Limb (tissue), 2 donors: ENCODE measurements at regions not wholly inside any gene's neighbourhood (a gene's known extent, or its start where the extent isn't known, plus 50 kb on each side); places are given as distances from the start of the nearest gene placed in this dataset.
"Not testable (repeated sequence)": the region's sequence is repeated elsewhere in the genome, so short reads cannot be mapped to it uniquely, and the experiment has no call there.

Experiments
- DNase-seq, 2 donors: peaks; one replicate each; pipeline ENCODE4 v3.0.0-alpha.2; 2016; ENCODE audit errors: extremely low spot score in 2 of 2

GRCh38 chr11:26896719-26897118 lies 97.2 kb upstream of the FIBIN start:
- no peak for DNase-seq

- DNase-seq: no peak
Observed at GRCh38 chr11:26898799-26899198, 95.1 kb upstream of the FIBIN start.

GRCh38 chr11:26901162-26901561 lies 92.8 kb upstream of the FIBIN start:
- DNase-seq: peak; percentile 75 to 86

GRCh38 chr11:26904132-26904531 lies 89.8 kb upstream of the FIBIN start:
- DNase-seq: no peak

GRCh38 chr11:26904801-26905200 lies 89.1 kb upstream of the FIBIN start:
- DNase-seq: no peak

DNA sequence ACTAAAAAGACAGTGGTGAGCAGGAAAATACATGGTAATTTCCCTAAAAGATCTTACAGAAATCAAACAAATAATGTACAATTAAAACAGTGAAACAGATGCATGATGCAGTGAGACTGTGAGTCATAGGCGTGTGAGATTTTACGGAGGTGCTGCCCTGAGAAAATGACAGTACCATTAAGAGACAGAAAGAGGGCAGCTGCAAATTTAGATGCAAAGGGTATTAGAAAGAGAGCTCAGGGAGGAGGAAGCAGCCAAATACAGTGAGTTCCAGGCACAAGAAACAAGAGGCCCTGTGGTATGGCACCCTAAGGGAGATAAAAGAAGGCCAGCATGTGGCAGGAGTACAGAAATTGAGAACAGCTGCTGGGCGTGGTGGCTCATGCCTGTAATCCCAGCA lies 88.5 kb upstream of the FIBIN start:
- no peak for DNase-seq

DNA sequence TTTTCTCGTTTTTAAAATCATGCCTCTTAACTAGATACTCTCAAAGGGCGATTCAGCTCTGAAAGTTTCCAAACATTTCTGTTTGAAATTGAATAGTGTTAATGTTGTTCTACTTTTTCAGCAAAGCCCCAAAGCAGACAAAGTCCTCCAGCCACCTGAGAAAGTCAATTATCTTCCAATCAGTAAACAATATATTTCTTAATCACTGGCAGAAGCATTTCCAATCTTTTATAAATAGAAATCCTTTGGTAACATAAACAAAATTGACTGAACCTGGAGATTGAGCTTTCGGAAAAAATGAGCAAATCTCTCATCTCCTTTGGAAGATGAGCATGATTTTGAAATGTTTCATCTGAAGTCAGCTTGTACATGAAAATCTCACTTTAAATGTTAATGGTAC lies 84.4 kb upstream of the FIBIN start:
- no peak for DNase-seq

GRCh38 chr11:26909991-26910591 lies 83.8 kb upstream of the FIBIN start:
- no peak for DNase-seq

GRCh38 chr11:26914968-26915367 lies 78.9 kb upstream of the FIBIN start:
- no peak for DNase-seq

- DNase-seq: no peak
Observed at GRCh38 chr11:26916805-26917204, 77.1 kb upstream of the FIBIN start.

DNA sequence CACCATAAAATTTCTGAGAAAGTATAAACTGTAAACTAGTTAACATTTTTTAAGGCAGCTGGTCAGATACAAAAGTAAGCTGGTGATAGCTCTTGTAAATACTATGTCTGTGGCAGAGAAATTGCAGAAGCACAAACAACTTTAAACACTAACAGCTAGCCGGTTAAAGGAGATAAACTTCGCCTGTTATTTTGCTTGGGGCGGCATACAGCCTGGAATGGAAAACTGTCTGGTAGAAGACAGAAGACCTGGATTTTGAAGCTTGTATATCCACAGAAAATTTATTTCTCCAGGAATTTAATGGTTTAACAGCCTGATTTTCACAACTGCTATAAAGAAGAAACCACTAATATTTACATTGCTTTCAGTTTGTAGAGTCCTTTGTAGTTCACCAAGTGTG lies 65.3 kb upstream of the FIBIN start:
- DNase-seq: no peak

GRCh38 chr11:26929806-26930517 lies 64.0 kb upstream of the FIBIN start:
- no peak for DNase-seq

- DNase-seq: no peak
Observed at GRCh38 chr11:26930518-26931247, 63.2 kb upstream of the FIBIN start.

DNA sequence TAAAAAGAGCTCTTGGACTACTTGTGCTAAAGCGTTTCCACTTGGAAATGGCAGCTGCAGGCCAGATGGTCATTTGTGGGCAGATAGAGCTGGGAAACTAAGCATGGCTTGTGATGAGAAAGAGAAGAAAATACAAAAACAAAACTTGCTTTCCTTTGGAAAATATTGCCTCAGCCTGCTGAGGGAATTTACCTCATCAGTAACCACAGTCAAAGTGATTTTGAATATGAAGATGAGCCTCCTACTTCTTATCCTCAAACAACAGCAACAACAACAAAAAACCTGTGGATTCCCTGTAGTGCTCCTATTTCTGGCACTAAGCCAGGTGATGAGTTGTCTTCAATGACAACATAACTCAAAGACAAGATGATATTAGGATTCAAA lies 62.7 kb upstream of the FIBIN start:
- peak in 1 of 2 donors; percentile 60 for DNase-seq

- DNase-seq: no peak
Observed at GRCh38 chr11:26931881-26932280, 62.0 kb upstream of the FIBIN start.

GRCh38 chr11:26936109-26936508 lies 57.8 kb upstream of the FIBIN start:
- DNase-seq: no peak

- no peak for DNase-seq
Observed at GRCh38 chr11:26937386-26937785, 56.5 kb upstream of the FIBIN start.

- not testable (repeated sequence) for DNase-seq
Observed at GRCh38 chr11:26940501-26940900, 53.4 kb upstream of the FIBIN start.

- DNase-seq: no peak
Observed at GRCh38 chr11:26942356-26942755, 51.6 kb upstream of the FIBIN start.

DNA sequence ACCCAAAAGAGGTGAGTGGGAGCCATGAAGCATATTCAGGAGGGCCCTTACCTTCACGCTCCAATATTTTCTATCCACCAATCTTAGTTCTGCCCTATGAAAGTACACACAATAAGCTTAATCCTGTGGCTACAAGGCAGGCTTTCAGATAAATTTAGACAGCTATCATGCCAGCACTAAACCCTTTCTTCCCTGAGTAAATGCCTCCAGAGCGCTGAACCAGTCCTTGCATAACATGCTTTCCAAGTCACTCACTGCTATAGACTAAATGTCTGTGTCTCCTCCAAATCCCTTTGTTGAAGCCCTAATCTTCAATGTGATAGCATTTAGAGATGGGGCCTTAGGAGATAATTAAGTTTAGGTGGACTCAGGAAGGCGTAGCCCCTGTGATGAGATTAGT lies 50.3 kb upstream of the FIBIN start:
- DNase-seq: no peak
